Muscle layer of duodenum (tissue), 2 donors: ENCODE measurements at regions not wholly inside any gene's neighbourhood (a gene's known extent, or its start where the extent isn't known, plus 50 kb on each side); places are given as distances from the start of the nearest gene placed in this dataset.
"Not testable (repeated sequence)": the region's sequence is repeated elsewhere in the genome, so short reads cannot be mapped to it uniquely, and the experiment has no call there.

ENCODE experiments used
- H3K27ac ChIP-seq: one replicate; pipeline ENCODE4 v1.7.0; 2013; ENCODE audit warnings: mild to moderate bottlenecking, low read length
- H3K27me3 ChIP-seq: one replicate; pipeline ENCODE4 v1.7.0; 2013; ENCODE audit warnings: low read depth, mild to moderate bottlenecking, control low read depth, low read length
- H3K36me3 ChIP-seq, 2 donors: one replicate each; pipeline ENCODE4 v1.7.0; 2013; ENCODE audit warnings: low read length in 2 of 2, control low read depth in 1 of 2, mild to moderate bottlenecking in 1 of 2; ENCODE audit not compliant: insufficient read depth in 2 of 2, control insufficient read depth in 1 of 2
- H3K4me1 ChIP-seq, 2 donors: one replicate each; pipeline ENCODE4 v1.7.0; 2013; ENCODE audit warnings: low read length in 2 of 2, mild to moderate bottlenecking in 2 of 2, control low read depth in 1 of 2, moderate library complexity in 1 of 2; ENCODE audit not compliant: insufficient read depth in 2 of 2, control insufficient read depth in 1 of 2
- H3K4me3 ChIP-seq, 2 donors: one replicate each; pipeline ENCODE4 v1.7.0; 2013; ENCODE audit warnings: low read length in 2 of 2, low read depth in 1 of 2, mild to moderate bottlenecking in 1 of 2
- H3K9me3 ChIP-seq, 2 donors: one replicate each; pipeline ENCODE4 v1.7.0; 2013; ENCODE audit warnings: low read length in 2 of 2, control low read depth in 1 of 2, mild to moderate bottlenecking in 1 of 2; ENCODE audit not compliant: control insufficient read depth in 1 of 2
- donor health status: healthy.

GRCh38 chr12:75690296-75690955, 179.0 kb upstream of the KRR1 start:
- Histone ChIP-seq H3K27ac (no peak overlapping the region), H3K27me3 (no peaks in the 10 kb centered on the region), H3K9me3 (no peaks in the 10 kb centered on the region), H3K4me1 (no peaks in the 10 kb centered on the region), H3K36me3 (no peaks in the 10 kb centered on the region), H3K4me3 (no peak overlapping the region)

GRCh38 chr12:75686233-75686632, 174.8 kb upstream of the KRR1 start:
- H3K27me3 ChIP-seq, H3K4me3 ChIP-seq, H3K9me3 ChIP-seq, H3K4me1 ChIP-seq, H3K27ac ChIP-seq, H3K36me3 ChIP-seq: not testable (repeated sequence)

GRCh38 chr12:75685617-75686225, 174.3 kb upstream of the KRR1 start:
- Histone ChIP-seq H3K27me3 (no peaks in the 10 kb centered on the region), H3K4me3 (no peak overlapping the region), H3K36me3 (no peaks in the 10 kb centered on the region), H3K27ac (no peak overlapping the region), H3K9me3 (no peaks in the 10 kb centered on the region), H3K4me1 (peaks cover 0 to 4% of the 10 kb centered on the region in 2 donors)

GRCh38 chr12:75684678-75685616, 173.5 kb upstream of the KRR1 start:
- Histone ChIP-seq H3K9me3 (no peaks in the 10 kb centered on the region), H3K36me3 (no peaks in the 10 kb centered on the region), H3K27ac (no peak overlapping the region), H3K4me1 (peaks cover 0 to 4% of the 10 kb centered on the region in 2 donors), H3K4me3 (no peak overlapping the region), H3K27me3 (no peaks in the 10 kb centered on the region)

GRCh38 chr12:75683995-75684586, 172.7 kb upstream of the KRR1 start:
- H3K4me3 ChIP-seq, H3K27me3 ChIP-seq, H3K36me3 ChIP-seq, H3K27ac ChIP-seq, H3K9me3 ChIP-seq, H3K4me1 ChIP-seq: not testable (repeated sequence)

GRCh38 chr12:75683220-75683619, 171.8 kb upstream of the KRR1 start:
- no peak overlapping the region for H3K27ac ChIP-seq
- H3K4me3 ChIP-seq = no peak overlapping the region

GRCh38 chr12:75677522-75677921, 166.1 kb upstream of the KRR1 start:
- Histone ChIP-seq H3K4me3 (no peak overlapping the region), H3K27me3 (no peaks in the 10 kb centered on the region), H3K27ac (no peak overlapping the region), H3K9me3 (no peaks in the 10 kb centered on the region), H3K4me1 (no peaks in the 10 kb centered on the region), H3K36me3 (no peaks in the 10 kb centered on the region)

More at GRCh38 chr12:75683220-75683619, 171.8 kb upstream of the KRR1 start:
- H3K36me3 ChIP-seq = no peaks in the 10 kb centered on the region
- H3K9me3 ChIP-seq = no peaks in the 10 kb centered on the region
- H3K4me1 ChIP-seq = peaks cover 0 to 4% of the 10 kb centered on the region in 2 donors
- no peaks in the 10 kb centered on the region for H3K27me3 ChIP-seq

GRCh38 chr12:75674393-75674792, 163.0 kb upstream of the KRR1 start:
- H3K4me3 ChIP-seq = no peak overlapping the region
- no peaks in the 10 kb centered on the region for H3K9me3 ChIP-seq
- no peaks in the 10 kb centered on the region for H3K4me1 ChIP-seq
- H3K27me3 ChIP-seq = no peaks in the 10 kb centered on the region
- H3K36me3 ChIP-seq = no peaks in the 10 kb centered on the region
- H3K27ac ChIP-seq = no peak overlapping the region

- H3K36me3 ChIP-seq = no peaks in the 10 kb centered on the region
- no peaks in the 10 kb centered on the region for H3K9me3 ChIP-seq
- H3K4me1 ChIP-seq = no peaks in the 10 kb centered on the region
- H3K4me3 ChIP-seq = no peak overlapping the region
- H3K27ac ChIP-seq = no peak overlapping the region
- H3K27me3 ChIP-seq = no peaks in the 10 kb centered on the region
These were observed 160.8 kb upstream of the KRR1 start for GRCh38 chr12:75672200-75672599.

- H3K4me3 ChIP-seq = no peak overlapping the region
- H3K27ac ChIP-seq = no peak overlapping the region
- no peaks in the 10 kb centered on the region for H3K27me3 ChIP-seq
- H3K9me3 ChIP-seq = no peaks in the 10 kb centered on the region
- no peaks in the 10 kb centered on the region for H3K36me3 ChIP-seq
- H3K4me1 ChIP-seq = no peaks in the 10 kb centered on the region
These were observed 158.8 kb upstream of the KRR1 start for GRCh38 chr12:75670216-75670615.

GRCh38 chr12:75666939-75667334, 155.5 kb upstream of the KRR1 start:
- Histone ChIP-seq H3K36me3 (no peaks in the 10 kb centered on the region), H3K4me3 (no peak overlapping the region), H3K4me1 (no peaks in the 10 kb centered on the region), H3K27me3 (no peaks in the 10 kb centered on the region), H3K27ac (no peak overlapping the region), H3K9me3 (no peaks in the 10 kb centered on the region)
